Stimulated activated CD4-positive, alpha-beta T cell treated with anti-CD3 and anti-CD28 coated beads, Interleukin-2, amount 100 ng/mL, for 48 hours (primary cell): ENCODE measurements at regions not wholly inside any gene's neighbourhood (a gene's known extent, or its start where the extent isn't known, plus 50 kb on each side); places are given as distances from the start of the nearest gene placed in this dataset.

ENCODE experiments used
- DNase-seq, 2 donors: peaks; one replicate each; pipeline ENCODE4 v3.0.0-alpha.2; 2020

GRCh38 chr4:12260453-12260852 is 831.8 kb upstream of the HS3ST1 start:
- DNase-seq, result no peak

GRCh38 chr4:12244973-12245372 is 816.3 kb upstream of the HS3ST1 start:
- DNase-seq, result no peak

- no peak for DNase-seq
These were observed 813.7 kb upstream of the HS3ST1 start for GRCh38 chr4:12242354-12242753.

- no peak for DNase-seq
These were observed 811.4 kb upstream of the HS3ST1 start for GRCh38 chr4:12239897-12240636.

- no peak for DNase-seq
These were observed 802.4 kb upstream of the HS3ST1 start for GRCh38 chr4:12231098-12231497.

GRCh38 chr4:12221031-12221430 is 792.3 kb upstream of the HS3ST1 start:
- no peak for DNase-seq

GRCh38 chr4:12211636-12212035 is 782.9 kb upstream of the HS3ST1 start:
- no peak for DNase-seq

GRCh38 chr4:12207396-12207795 is 778.7 kb upstream of the HS3ST1 start:
- DNase-seq, result no peak

- DNase-seq, result no peak
These were observed 777.4 kb upstream of the HS3ST1 start for GRCh38 chr4:12206091-12206490.

GRCh38 chr4:12203945-12204344 is 775.3 kb upstream of the HS3ST1 start:
- no peak for DNase-seq

- DNase-seq, result no peak
These were observed 771.5 kb upstream of the HS3ST1 start for GRCh38 chr4:12200226-12200625.

- DNase-seq, result no peak
These were observed 757.8 kb upstream of the HS3ST1 start for GRCh38 chr4:12186526-12186925.

GRCh38 chr4:12178614-12179610 is 750.2 kb upstream of the HS3ST1 start:
- no peak for DNase-seq

- no peak for DNase-seq
These were observed 748.7 kb upstream of the HS3ST1 start for GRCh38 chr4:12177416-12177815.

GRCh38 chr4:12173496-12173895 is 744.8 kb upstream of the HS3ST1 start:
- no peak for DNase-seq

GRCh38 chr4:12172198-12172973 is 743.7 kb upstream of the HS3ST1 start:
- DNase-seq, result no peak

- no peak for DNase-seq
These were observed 741.6 kb upstream of the HS3ST1 start for GRCh38 chr4:12170308-12170707.

- no peak for DNase-seq
These were observed 736.9 kb upstream of the HS3ST1 start for GRCh38 chr4:12165616-12166015.

GRCh38 chr4:12146339-12146738 is 717.6 kb upstream of the HS3ST1 start:
- no peak for DNase-seq

GRCh38 chr4:12145768-12146167 is 717.1 kb upstream of the HS3ST1 start:
- DNase-seq, result no peak

GRCh38 chr4:12145106-12145505 is 716.4 kb upstream of the HS3ST1 start:
- DNase-seq, result no peak

GRCh38 chr4:12144051-12144450 is 715.4 kb upstream of the HS3ST1 start:
- no peak for DNase-seq

GRCh38 chr4:12140864-12141263 is 712.2 kb upstream of the HS3ST1 start:
- DNase-seq, result no peak
